Vagina (tissue), 2 donors: ENCODE measurements at regions not wholly inside any gene's neighbourhood (a gene's known extent, or its start where the extent isn't known, plus 50 kb on each side); places are given as distances from the start of the nearest gene placed in this dataset.

Source experiments
- CTCF ChIP-seq, 3 experiments: fragments of 450-650 bp in 2 of 3; fragments of 200-600 bp in 1 of 3; sonication (generic) in 1 of 3; IDR thresholded peaks; one replicate each; pipeline ENCODE4 v1.5.1; 2017 to 2019; ENCODE audit warnings: antibody characterized with exemption in 3 of 3, mild to moderate bottlenecking in 2 of 3, moderate library complexity in 2 of 3
- POLR2AphosphoS5 ChIP-seq, 2 donors: sonication (generic); formaldehyde crosslinking; IDR thresholded peaks; one replicate each; pipeline ENCODE4 v1.9.0; 2017; ENCODE audit warnings: antibody characterized with exemption in 2 of 2, mild to moderate bottlenecking in 2 of 2, low read depth in 1 of 2; ENCODE audit not compliant: insufficient read depth in 1 of 2

- TF ChIP-seq CTCF (IDR thresholded peaks at IDR 0.05): no peak
- TF ChIP-seq POLR2AphosphoS5 (IDR thresholded peaks at IDR 0.05; ENCODE audit: insufficient read depth in 1 of 2, low read depth in 1 of 2): no peak
Measured at GRCh38 chr2:53104263-53104662, 663.3 kb upstream of the CHAC2 start.
